DMS153 treated with DMSO at 0.1 percent for 48 hours (cell line): ENCODE measurements at regions not wholly inside any gene's neighbourhood (a gene's known extent, or its start where the extent isn't known, plus 50 kb on each side); places are given as distances from the start of the nearest gene placed in this dataset.

Source experiments
- DNase-seq: peaks from one replicate; lab custom pipeline; 2025; ENCODE audit not compliant: unreplicated experiment; lab: John Stamatoyannopoulos, UW

GRCh38 chr11:119783466-119784400 lies 54.7 kb upstream of the NECTIN1 start:
- no peak for DNase-seq

- no peak for DNase-seq
Observed at GRCh38 chr11:119782739-119783072, 53.7 kb upstream of the NECTIN1 start.

DNA sequence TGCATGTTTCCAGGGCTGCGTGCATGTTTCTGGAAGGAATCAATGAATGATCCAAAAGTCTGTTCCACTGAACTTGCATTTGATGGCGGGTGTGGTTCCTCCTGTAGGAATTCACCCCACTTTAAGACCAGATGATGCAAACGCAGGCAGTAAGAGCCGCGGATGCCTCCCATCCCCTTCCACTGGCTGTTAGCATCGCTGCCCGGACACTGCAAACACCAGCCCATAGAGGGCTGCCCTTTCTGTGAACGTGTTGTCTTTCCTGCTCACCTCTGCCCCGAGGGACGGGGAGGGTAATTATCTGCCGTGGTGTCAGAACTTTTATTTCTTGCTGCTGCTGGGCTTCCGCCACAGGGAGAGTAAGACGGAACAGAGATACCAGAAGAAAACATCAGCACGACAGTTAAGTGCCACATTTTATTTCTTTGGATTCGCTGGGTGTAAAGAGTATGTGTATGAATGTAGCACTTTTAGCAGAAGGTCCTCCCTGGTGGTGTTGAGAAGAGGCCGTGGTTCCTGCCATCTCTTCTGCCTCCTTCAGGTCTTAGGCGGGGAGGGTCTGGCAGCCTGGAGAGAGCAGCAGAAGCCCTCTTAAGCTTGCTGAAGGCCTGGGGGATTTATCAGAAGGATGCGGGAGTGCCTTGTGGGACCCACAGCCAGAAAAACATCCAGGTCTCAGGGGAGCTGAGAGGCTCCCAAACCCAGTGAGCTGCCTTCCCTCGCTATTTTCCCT lies 53.2 kb upstream of the NECTIN1 start:
- no peak for DNase-seq

DNA sequence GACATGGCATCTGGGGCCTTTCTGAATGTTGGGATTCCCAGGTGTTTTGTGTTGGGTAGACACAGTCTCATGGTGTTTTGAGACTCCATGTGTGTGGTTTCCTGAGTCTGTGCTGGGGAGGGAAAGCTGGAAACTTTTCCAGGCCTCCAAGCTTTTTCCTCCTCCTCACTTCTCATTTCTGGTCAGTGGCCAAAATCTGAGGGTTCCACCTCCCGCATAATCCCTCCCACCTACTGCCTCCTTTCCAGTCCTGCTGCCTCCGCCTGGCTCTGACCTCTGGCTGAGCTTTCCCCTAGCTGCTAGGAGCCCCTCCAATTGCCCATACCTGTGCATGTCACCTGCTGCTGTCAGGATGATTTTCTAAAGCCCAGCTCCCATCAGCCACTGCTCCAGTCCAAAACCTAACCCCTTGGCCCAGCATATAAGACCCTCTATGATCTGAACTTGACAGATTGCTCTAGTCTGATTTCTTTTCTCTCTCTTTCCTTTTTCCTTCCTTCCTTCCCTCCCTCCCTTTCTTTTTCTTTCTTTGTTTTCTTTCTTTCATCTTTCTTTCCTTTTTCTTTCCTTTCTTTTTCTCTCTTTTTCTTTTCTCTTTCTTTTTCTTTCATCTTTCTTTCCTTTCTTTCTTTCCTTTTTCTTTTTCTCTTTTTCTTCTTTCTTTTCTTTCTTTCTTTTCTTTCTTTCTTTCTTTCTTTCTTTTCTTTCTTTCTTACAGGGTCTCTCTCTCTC lies 51.4 kb upstream of the NECTIN1 start:
- no peak for DNase-seq

DNA sequence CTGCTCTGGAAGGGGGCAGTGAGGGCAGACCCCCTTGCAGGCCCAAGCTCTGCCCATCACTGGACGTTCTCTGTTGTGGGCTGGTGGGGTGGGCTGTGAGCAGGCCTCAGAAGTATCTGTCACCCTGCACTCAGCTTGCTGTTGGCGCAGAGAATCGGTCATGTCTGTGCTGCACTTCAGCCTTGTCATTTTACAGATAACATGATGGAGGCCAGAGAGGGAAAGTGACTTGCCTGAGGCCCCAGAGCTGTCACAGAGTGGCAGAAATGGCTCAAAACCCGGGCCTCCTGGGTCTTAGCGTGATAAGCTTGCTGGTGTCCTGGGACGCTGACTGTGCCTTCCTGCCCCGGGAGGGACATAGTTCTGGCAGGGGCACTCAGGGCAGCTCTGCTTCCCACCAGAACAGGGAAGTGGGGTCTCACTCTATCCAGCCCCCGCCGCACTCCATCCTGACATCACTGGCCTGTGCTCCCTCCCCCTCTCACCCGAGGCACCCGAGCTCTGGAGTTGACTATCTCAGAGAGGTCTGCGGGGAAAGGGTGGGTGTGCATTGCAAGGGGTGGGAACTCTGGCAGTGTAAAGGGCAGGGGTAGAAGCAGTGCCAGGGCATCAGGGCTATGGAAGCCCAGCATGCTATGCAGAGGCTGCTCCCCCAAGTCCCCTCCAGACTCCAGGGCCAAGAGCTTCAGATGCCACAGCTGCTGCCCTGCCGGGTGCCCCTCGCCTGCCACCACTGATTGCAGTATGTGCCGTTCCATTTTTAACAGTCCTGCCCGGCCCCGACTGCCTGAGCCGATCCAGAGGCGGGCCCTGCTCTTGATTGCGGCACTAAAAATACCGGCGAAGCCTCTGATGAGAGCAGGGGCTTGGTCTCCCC lies 50.4 kb upstream of the NECTIN1 start:
- DNase-seq = no peak
